ENCODE measurements at regions not wholly inside any gene's neighbourhood (a gene's known extent, or its start where the extent isn't known, plus 50 kb on each side); places are given as distances from the start of the nearest gene placed in this dataset.

DNA sequence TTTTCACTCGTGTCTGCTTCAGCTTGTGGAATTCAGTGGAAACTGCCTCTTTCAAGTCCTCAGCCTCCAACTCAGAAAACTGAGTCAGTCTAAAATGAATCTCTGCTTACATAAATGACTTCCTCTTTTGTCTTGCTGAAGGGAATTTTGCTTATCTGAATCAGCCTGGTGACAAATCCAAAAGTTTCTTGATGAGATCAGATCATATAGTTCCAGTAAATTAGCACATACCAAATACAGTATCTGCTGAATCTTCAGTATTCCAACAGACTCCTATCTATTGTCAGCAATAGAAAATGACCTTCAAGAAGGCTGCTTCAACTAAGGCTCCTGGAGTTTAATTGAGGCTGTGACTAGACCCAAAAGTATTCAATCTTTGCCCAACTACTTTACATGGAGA lies 290.0 kb downstream of the MZT1 start:
- DNase-seq, result no peak

DNA sequence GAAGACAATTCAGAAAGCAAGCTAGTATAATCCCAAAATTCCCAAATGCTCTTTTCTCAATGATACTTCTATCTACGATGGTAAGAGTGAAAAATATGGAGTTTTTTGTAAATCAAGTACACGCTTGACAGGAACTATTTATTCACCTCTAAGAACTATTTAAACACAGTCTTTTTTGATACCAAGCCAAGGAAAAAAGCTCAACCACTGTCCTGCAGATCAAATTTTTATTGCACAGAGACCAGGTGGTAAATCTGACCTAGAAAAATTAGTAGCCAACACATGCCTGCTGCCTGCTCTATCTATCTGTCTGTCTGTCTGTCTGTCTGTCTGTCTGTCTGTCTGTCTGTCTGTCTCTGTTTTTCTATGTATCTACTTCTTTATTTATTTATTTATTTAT lies 292.2 kb downstream of the MZT1 start:
- no peak for DNase-seq

- DNase-seq, result no peak
Observed at GRCh38 chr13:72431981-72432682, 295.3 kb downstream of the MZT1 start.

GRCh38 chr13:72430923-72431322 lies 296.5 kb downstream of the MZT1 start:
- DNase-seq, result no peak

DNA sequence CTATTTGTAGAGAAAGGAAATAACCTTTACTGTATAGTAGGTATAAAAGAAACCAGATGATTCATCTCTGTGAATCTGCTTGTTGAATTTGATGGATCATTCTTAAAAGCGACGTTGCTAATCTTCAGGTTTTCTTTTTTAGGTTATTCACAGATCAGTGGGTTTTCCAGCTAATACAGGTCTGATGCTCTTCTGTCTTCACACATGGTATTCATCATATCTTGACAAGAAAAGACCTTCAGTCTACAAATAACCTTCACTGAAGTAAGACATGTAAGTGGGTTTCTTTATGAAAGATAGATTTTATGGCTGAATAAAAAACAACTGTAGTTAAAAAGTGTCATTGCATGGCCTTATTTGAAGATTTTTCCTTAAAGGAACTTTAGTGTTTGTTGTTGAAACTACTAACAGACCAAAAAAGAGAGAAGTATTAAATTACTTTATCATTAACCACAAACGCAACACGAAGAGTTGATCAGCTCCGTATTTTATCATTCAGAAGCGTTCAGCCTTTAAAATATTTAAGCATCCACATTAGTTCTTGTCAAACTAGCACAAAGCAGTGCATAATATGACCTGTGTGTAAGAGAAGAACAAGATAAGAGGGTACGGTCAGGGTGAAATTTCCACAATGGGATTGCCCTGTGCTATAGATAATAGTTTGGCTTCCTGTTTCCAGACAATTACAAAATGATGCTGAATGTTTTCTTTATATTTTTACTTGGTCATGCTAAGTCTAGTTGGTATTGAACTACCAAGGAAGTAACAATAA lies 299.5 kb downstream of the MZT1 start:
- DNase-seq, result no peak

DNA sequence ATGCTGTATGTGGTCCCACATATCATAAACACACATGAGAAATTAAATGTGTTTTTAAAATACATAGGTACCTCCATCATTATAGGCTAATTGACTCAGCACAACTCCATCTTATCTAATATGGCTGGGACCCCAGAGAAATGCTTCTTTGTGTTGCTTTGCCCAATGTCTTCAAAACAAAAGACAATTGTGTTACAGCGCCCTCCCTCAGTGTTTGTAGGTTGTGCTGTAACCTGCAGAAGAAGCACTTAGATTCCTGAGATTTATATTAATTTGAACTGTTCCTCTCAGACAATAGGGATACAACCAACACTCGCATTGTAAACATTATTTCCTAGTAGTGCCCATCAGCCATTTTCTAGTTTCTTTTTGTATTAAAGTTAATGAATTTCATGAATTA lies 303.4 kb downstream of the MZT1 start:
- no peak for DNase-seq

DNA sequence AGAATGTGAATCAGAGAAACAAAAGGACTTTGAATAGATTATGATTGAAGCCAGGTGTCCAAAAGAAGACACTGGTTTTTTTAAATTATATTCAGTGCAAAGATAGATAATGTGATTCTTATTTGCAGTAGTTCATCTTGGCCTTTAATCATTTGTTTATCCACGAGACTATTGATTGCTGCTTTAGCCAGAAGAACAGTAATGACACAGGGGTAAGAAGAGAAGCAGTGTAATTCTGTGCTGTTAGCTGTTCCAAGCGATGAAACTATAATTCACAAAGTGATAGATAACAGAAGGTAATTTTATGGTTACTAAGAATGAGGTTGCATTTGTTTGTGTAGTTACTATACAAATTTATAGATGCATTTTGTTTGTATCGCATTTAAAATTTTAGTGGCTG lies 311.6 kb downstream of the MZT1 start:
- DNase-seq, result no peak

DNA sequence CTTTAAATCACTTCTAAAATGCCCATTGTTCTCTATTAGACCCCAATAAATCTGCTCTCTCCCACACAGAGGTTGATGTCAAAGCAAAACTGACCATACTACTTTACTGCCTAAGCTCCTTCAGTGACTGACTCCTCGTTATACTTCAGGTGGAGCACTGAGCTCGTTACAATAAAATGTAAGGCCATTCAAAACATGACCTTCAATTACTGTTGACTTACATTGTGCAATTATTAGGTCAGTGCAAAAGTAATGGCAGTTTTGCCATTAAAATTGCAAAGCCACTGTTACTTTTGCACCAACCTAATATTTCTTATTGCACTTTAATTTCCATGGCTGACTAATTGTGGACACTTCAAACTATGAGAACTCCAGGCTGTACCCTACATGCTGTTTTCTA lies 314.9 kb downstream of the MZT1 start:
- no peak for DNase-seq

DNA sequence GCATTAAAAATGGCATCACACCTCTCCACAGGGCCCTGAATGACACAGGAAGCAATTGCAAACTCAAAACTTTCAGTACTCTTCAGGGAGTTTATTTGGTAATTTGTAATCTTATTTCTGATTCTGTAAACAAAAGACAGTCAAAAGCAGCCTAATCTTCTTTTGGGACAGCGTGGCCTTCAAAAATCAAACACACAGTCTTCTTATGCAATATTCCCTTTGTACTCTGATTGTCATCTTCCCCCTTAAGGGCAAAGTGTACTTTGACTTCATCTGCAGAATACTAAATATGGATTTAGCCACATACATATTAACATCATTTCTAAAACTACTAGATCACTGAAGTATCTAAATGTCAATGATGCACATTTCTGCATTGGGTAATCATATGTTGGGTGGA lies 322.0 kb downstream of the MZT1 start:
- DNase-seq, result no peak

- DNase-seq, result no peak
Observed at GRCh38 chr13:72403396-72404010, 323.9 kb downstream of the MZT1 start.

DNA sequence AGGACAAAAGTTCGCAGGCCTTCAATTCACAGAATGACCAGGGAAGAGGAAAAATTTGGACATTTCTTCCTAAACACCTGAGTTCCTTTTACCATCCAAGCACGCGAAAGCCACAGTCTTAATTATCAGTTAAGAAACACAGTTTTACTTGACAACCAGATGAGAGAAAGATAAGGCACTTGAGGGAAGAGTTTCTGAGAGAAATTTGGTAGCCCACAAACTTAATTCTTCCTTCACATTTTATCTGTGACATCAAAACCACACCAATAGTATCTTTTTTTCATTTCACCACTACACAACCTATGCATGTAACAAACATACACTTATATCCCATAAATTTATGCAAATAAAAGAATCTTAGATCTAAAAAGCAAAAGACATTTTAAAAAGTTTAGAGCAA lies 326.6 kb downstream of the MZT1 start:
- DNase-seq, result no peak

DNA sequence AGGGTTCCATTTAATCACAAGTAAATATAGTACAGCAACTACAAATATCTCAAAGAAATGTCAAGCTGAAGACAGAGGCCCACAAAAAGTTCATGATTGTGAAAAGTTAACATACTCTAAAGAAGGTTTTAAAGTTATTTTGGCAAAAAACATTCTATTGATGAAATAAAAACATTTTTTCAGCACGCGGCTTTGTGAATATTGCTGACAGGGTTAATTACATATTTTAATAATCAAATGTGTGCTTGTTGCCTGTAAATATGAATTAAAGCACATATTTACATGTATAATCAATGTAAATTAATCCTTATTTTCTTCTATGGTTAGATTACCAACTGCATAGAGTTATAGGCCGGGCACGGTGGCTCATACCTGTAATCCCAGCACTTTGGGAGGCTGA lies 328.1 kb downstream of the MZT1 start:
- DNase-seq, result no peak

DNA sequence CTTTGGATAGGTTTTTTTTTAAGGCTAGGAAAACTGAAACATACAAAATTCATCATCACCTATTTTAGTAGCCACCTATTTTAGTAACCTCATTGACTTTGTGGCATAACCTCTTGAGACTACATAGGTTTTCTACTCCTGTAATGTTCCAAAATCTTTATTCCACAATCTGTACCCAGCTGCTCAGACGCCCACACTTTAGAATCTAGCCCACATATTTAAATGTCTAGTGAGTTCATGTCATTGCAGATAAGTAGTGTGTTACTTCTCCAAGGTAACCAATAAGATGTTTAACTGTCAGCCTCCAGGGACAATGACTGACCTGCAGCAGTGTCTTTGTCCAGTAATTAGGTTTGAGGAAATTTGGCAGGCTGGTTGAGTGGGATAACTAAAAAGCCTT lies 330.2 kb downstream of the MZT1 start:
- DNase-seq, result no peak

DNA sequence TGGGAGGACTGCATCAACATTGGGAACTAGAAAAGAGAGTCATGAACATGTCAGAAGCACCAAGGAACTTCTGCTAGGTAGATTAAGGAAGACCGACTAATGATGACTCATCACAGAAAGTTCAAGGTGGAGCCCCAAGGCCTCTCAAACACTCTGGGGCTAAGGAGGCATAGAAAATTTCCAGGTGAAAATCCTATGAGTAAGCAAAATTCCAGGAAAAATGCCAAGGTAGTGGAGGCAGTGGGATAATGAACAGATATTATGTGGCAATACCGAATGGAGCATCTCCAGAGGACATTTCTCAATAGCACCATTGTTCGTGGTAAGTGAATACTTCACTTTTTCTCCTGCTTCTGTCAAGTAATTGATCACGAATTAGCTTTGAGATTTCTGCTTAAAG lies 336.5 kb downstream of the MZT1 start:
- no peak for DNase-seq

- DNase-seq, result no peak
Observed at GRCh38 chr13:72386138-72386684, 341.2 kb downstream of the MZT1 start.

GRCh38 chr13:72384879-72385278 lies 342.6 kb downstream of the MZT1 start:
- no peak for DNase-seq

- no peak for DNase-seq
Observed at GRCh38 chr13:72384186-72384823, 343.1 kb downstream of the MZT1 start.

- no peak for DNase-seq
Observed at GRCh38 chr13:72383646-72384045, 343.8 kb downstream of the MZT1 start.

- DNase-seq, result no peak
Observed at GRCh38 chr13:72379581-72379980, 347.8 kb downstream of the MZT1 start.

- DNase-seq, result no peak
Observed at GRCh38 chr13:72368031-72368430, 359.4 kb downstream of the MZT1 start.

GRCh38 chr13:72346716-72347115 lies 380.7 kb downstream of the MZT1 start:
- no peak for DNase-seq

DNA sequence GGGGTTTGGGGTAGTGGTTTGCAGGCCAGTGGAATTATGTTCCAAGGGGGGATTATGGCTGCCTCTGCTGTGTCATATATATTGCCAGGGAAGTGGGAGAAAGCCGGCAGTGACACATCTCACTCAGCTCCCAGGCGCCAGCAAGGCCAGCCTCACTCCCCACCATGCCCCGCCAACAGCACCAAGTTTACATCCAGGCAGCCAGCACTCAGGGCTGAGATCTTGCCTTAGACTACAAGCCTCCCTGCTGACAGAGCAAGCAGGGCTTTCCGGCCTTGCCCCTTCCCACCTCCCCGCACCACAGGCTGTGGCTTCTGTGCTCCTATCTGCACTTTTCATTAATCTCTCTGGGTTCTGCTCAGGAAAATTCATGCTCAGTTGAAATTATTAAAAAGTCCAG lies 385.1 kb downstream of the MZT1 start:
- DNase-seq, result no peak

GRCh38 chr13:72341904-72342303 lies 385.5 kb downstream of the MZT1 start:
- DNase-seq, result no peak
